A549 (cell line): ENCODE measurements at regions not wholly inside any gene's neighbourhood (a gene's known extent, or its start where the extent isn't known, plus 50 kb on each side); places are given as distances from the start of the nearest gene placed in this dataset.

ENCODE experiments used
- CEBPB ChIP-seq, 2 experiments: fragments of >200 bp in 1 of 2; sonication (Bioruptor Twin) in 1 of 2; formaldehyde crosslinking in 1 of 2; IDR thresholded peaks; 2 replicates each; pipeline ENCODE4 v1.6.1; 2012 to 2016
- CTCF ChIP-seq: fragments of >200 bp; sonication (Bioruptor Twin); formaldehyde crosslinking; IDR thresholded peaks from 3 replicates; pipeline ENCODE4 v1.5.1; 2016
- RAD21 ChIP-seq, 2 experiments: fragments of >200 bp in 1 of 2; sonication (Bioruptor Twin) in 1 of 2; formaldehyde crosslinking in 1 of 2; IDR thresholded peaks in 1 of 2; conservative IDR thresholded peaks in 1 of 2; 2 replicates in 1 of 2; 3 replicates in 1 of 2; pipeline ENCODE4 v1.6.1; 2012 to 2018; ENCODE audit warnings: inconsistent platforms in 1 of 2

- no peak for TF ChIP-seq CTCF
- no peak for TF ChIP-seq RAD21 (conservative IDR thresholded peaks at IDR 0.05 in 1 of 2, IDR thresholded peaks at IDR 0.05 in 1 of 2)
- TF ChIP-seq CEBPB (IDR thresholded peaks at IDR 0.05), result no peak
Observed at GRCh38 chr3:110301781-110302180, 769.8 kb upstream of the NECTIN3 start.
